ENCODE measurements at regions not wholly inside any gene's neighbourhood (a gene's known extent, or its start where the extent isn't known, plus 50 kb on each side); places are given as distances from the start of the nearest gene placed in this dataset.

GRCh38 chr20:4373454-4373853 lies 124.4 kb upstream of the ADRA1D start:
- Histone ChIP-seq H3F3A (ENCODE audit: insufficient read depth, low read length, poor library complexity, severe bottlenecking) (no peaks in the 10 kb centered on the region), H3K4me3 (ENCODE audit: low read length) (no peak overlapping the region), H3K4me2 (ENCODE audit: low read length) (no peak overlapping the region), H3K27me3 (ENCODE audit: insufficient read depth, low read depth, low read length) (no peaks in the 10 kb centered on the region), H3K9me2 (ENCODE audit: insufficient read depth, low read length) (no peaks in the 10 kb centered on the region), H4K20me1 (ENCODE audit: insufficient read depth) (no peaks in the 10 kb centered on the region), H3K79me2 (replicated peaks; ENCODE audit: insufficient read depth, low read length) (no peaks in the 10 kb centered on the region), H3K36me3 (ENCODE audit: insufficient read depth, low read length) (no peaks in the 10 kb centered on the region), H2AFZ (ENCODE audit: low read depth, low read length) (no peak overlapping the region), H3K27ac (ENCODE audit: low read length) (no peak overlapping the region), H3K9me3 (ENCODE audit: low read length) (no peaks in the 10 kb centered on the region), H3K9ac (ENCODE audit: low read length) (no peak overlapping the region)
- no peak for TF ChIP-seq EZH2 (IDR thresholded peaks at IDR 0.05; ENCODE audit: borderline replicate concordance, insufficient read depth, low read length, poor library complexity, severe bottlenecking)
- TF ChIP-seq, protein P1, sequence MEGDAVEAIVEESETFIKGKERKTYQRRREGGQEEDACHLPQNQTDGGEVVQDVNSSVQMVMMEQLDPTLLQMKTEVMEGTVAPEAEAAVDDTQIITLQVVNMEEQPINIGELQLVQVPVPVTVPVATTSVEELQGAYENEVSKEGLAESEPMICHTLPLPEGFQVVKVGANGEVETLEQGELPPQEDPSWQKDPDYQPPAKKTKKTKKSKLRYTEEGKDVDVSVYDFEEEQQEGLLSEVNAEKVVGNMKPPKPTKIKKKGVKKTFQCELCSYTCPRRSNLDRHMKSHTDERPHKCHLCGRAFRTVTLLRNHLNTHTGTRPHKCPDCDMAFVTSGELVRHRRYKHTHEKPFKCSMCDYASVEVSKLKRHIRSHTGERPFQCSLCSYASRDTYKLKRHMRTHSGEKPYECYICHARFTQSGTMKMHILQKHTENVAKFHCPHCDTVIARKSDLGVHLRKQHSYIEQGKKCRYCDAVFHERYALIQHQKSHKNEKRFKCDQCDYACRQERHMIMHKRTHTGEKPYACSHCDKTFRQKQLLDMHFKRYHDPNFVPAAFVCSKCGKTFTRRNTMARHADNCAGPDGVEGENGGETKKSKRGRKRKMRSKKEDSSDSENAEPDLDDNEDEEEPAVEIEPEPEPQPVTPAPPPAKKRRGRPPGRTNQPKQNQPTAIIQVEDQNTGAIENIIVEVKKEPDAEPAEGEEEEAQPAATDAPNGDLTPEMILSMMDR (IDR thresholded peaks at IDR 0.05; ENCODE audit: poor library complexity, severe bottlenecking), result no peak
- no peak for TF ChIP-seq RAD21 (conservative IDR thresholded peaks at IDR 0.05)
- TF ChIP-seq EP300 (conservative IDR thresholded peaks at IDR 0.05; ENCODE audit: poor library complexity, severe bottlenecking), result no peak
- no peak for TF ChIP-seq MXI1 (conservative IDR thresholded peaks at IDR 0.05; ENCODE audit: poor library complexity, severe bottlenecking)
- TF ChIP-seq SMC3 (conservative IDR thresholded peaks at IDR 0.05; ENCODE audit: poor library complexity), result no peak
- TF ChIP-seq, protein P2, sequence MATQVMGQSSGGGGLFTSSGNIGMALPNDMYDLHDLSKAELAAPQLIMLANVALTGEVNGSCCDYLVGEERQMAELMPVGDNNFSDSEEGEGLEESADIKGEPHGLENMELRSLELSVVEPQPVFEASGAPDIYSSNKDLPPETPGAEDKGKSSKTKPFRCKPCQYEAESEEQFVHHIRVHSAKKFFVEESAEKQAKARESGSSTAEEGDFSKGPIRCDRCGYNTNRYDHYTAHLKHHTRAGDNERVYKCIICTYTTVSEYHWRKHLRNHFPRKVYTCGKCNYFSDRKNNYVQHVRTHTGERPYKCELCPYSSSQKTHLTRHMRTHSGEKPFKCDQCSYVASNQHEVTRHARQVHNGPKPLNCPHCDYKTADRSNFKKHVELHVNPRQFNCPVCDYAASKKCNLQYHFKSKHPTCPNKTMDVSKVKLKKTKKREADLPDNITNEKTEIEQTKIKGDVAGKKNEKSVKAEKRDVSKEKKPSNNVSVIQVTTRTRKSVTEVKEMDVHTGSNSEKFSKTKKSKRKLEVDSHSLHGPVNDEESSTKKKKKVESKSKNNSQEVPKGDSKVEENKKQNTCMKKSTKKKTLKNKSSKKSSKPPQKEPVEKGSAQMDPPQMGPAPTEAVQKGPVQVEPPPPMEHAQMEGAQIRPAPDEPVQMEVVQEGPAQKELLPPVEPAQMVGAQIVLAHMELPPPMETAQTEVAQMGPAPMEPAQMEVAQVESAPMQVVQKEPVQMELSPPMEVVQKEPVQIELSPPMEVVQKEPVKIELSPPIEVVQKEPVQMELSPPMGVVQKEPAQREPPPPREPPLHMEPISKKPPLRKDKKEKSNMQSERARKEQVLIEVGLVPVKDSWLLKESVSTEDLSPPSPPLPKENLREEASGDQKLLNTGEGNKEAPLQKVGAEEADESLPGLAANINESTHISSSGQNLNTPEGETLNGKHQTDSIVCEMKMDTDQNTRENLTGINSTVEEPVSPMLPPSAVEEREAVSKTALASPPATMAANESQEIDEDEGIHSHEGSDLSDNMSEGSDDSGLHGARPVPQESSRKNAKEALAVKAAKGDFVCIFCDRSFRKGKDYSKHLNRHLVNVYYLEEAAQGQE (IDR thresholded peaks at IDR 0.05; ENCODE audit: borderline replicate concordance), result no peak
- TF ChIP-seq POLR2AphosphoS5 (IDR thresholded peaks at IDR 0.05), result no peak
- no peak for TF ChIP-seq TAF1 (IDR thresholded peaks at IDR 0.05; ENCODE audit: low read depth)

DNA sequence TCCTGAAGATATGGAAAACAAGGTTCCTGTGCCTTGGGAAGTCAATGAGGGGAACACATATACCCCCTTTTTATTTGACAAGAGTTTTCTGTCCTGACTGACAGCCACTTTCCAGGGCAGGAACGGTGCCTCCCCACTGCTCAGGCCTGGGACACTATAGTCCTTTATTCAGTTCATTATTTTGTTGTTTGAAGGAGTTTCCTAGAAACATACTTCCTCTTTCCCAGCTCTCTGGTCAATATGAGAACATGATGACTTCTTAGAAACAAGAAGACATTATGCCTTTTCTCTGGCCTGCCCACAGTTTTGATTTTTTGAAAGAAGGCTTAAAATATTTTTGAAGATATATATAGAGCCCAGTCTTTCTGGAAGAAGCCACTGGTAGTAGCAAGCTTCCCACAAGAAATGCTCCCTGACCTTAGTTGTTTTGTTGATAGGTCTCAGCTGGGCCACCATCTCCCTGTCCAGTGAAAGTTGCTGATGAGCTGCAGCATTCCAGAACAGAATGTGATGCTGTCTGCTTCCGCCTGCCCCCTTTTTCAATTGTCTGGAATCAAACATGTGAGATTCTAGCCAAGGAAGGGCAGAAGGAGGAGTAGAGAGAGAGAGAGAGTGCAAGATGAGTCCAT lies 122.7 kb upstream of the ADRA1D start:
- Histone ChIP-seq H3K9me3 (ENCODE audit: low read length) (no peaks in the 10 kb centered on the region), H3K4me2 (ENCODE audit: low read length) (no peak overlapping the region), H3K79me2 (replicated peaks; ENCODE audit: insufficient read depth, low read length) (no peaks in the 10 kb centered on the region), H3K9ac (ENCODE audit: low read length) (no peak overlapping the region), H4K20me1 (ENCODE audit: insufficient read depth) (no peaks in the 10 kb centered on the region), H3F3A (ENCODE audit: insufficient read depth, low read length, poor library complexity, severe bottlenecking) (no peaks in the 10 kb centered on the region), H3K27ac (ENCODE audit: low read length) (no peak overlapping the region), H3K4me3 (ENCODE audit: low read length) (no peak overlapping the region), H3K36me3 (ENCODE audit: insufficient read depth, low read length) (no peaks in the 10 kb centered on the region), H3K27me3 (ENCODE audit: insufficient read depth, low read depth, low read length) (no peaks in the 10 kb centered on the region), H2AFZ (ENCODE audit: low read depth, low read length) (no peak overlapping the region), H3K9me2 (ENCODE audit: insufficient read depth, low read length) (no peaks in the 10 kb centered on the region)
- TF ChIP-seq EZH2 (IDR thresholded peaks at IDR 0.05; ENCODE audit: borderline replicate concordance, insufficient read depth, low read length, poor library complexity, severe bottlenecking), result no peak
- TF ChIP-seq MXI1 (conservative IDR thresholded peaks at IDR 0.05; ENCODE audit: poor library complexity, severe bottlenecking), result no peak
- no peak for TF ChIP-seq TAF1 (IDR thresholded peaks at IDR 0.05; ENCODE audit: low read depth)
- TF ChIP-seq SMC3 (conservative IDR thresholded peaks at IDR 0.05; ENCODE audit: poor library complexity), result no peak
- TF ChIP-seq EP300 (conservative IDR thresholded peaks at IDR 0.05; ENCODE audit: poor library complexity, severe bottlenecking), result no peak
- TF ChIP-seq, protein P2 (IDR thresholded peaks at IDR 0.05; ENCODE audit: borderline replicate concordance), result no peak
- no peak for TF ChIP-seq POLR2AphosphoS5 (IDR thresholded peaks at IDR 0.05)
- TF ChIP-seq, protein P1 (IDR thresholded peaks at IDR 0.05; ENCODE audit: poor library complexity, severe bottlenecking), result no peak
- TF ChIP-seq RAD21 (conservative IDR thresholded peaks at IDR 0.05), result no peak
